ENCODE measurements at regions not wholly inside any gene's neighbourhood (a gene's known extent, or its start where the extent isn't known, plus 50 kb on each side); places are given as distances from the start of the nearest gene placed in this dataset.

GRCh38 chr7:115332691-115333090, 410.8 kb downstream of the MDFIC start:
- TF ChIP-seq CTCF (IDR thresholded peaks at IDR 0.05) (no peak), POLR2A (IDR thresholded peaks at IDR 0.05; ENCODE audit: low read depth) (no peak)
